GM12874 (cell line): ENCODE measurements at regions not wholly inside any gene's neighbourhood (a gene's known extent, or its start where the extent isn't known, plus 50 kb on each side); places are given as distances from the start of the nearest gene placed in this dataset.

Experiments
- CTCF ChIP-seq: IDR thresholded peaks from 2 replicates; pipeline ENCODE4 v1.5.1; 2011; ENCODE audit warnings: low read depth, mild to moderate bottlenecking, control low read depth, low read length, moderate library complexity; ENCODE audit not compliant: insufficient read depth

GRCh38 chr13:34425327-34425949 is 516.6 kb upstream of the NBEA start:
- TF ChIP-seq CTCF: no peak

- TF ChIP-seq CTCF: no peak
Measured at GRCh38 chr13:34428911-34429310, 513.2 kb upstream of the NBEA start.

- TF ChIP-seq CTCF: no peak
Measured at GRCh38 chr13:34430294-34430693, 511.8 kb upstream of the NBEA start.

GRCh38 chr13:34431827-34432581 is 510.1 kb upstream of the NBEA start:
- TF ChIP-seq CTCF: no peak

- TF ChIP-seq CTCF: no peak
Measured at GRCh38 chr13:34435338-34435737, 506.7 kb upstream of the NBEA start.

GRCh38 chr13:34437873-34438272 is 504.2 kb upstream of the NBEA start:
- TF ChIP-seq CTCF: no peak

- TF ChIP-seq CTCF: no peak
Measured at GRCh38 chr13:34452831-34453230, 489.2 kb upstream of the NBEA start.
